22Rv1 (cell line): ENCODE measurements at regions not wholly inside any gene's neighbourhood (a gene's known extent, or its start where the extent isn't known, plus 50 kb on each side); places are given as distances from the start of the nearest gene placed in this dataset.

ENCODE experiments used
- CTCF ChIP-seq: fragments of 450-650 bp; IDR thresholded peaks from 2 replicates; pipeline ENCODE4 v1.5.1; 2017; ENCODE audit warnings: mild to moderate bottlenecking
- ZFX ChIP-seq: fragments of 450-650 bp; IDR thresholded peaks from 2 replicates; pipeline ENCODE4 v1.6.1; 2017; ENCODE audit warnings: antibody characterized with exemption, borderline replicate concordance

GRCh38 chr17:33954597-33954996, 300.5 kb upstream of the CCL2 start:
- TF ChIP-seq CTCF (no peak), ZFX (no peak)
